ENCODE measurements at regions not wholly inside any gene's neighbourhood (a gene's known extent, or its start where the extent isn't known, plus 50 kb on each side); places are given as distances from the start of the nearest gene placed in this dataset.
"Not testable (repeated sequence)": the region's sequence is repeated elsewhere in the genome, so short reads cannot be mapped to it uniquely, and the experiment has no call there.

DNA sequence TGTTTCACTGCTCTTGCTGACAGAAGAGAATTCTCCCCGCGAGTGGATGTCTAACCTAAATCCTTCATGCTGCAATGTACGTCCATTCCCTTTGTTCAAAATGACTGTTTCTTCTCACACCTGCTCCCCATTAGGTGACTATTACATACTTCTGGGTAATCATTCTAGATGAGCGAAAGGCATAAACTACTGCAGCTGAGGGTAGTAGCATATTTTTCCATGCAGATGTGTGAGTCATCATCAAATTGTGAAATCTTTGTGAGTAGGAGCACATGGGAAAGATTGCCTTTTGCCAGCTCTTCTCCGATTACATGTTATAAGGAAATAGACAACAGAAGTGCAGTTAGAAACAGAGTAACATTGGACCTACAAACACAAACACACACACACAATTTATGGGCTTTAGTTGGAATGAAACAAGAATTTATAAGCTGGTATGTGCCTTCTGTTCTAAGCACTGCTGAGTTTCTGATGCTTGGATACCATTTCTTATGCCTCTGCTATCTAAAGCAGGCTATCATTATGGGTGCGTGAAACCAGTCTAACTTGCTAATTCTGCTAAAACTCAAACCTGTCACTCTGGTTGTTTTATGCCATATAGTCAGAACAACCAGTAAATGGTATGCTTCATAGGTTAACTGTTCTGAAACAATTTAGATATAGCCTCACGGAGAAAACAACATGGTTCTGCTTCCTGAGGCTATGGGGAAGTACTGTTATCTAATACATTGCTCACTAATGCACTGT is 346.9 kb upstream of the PSMD7 start:
- DNase-seq, result no peak

DNA sequence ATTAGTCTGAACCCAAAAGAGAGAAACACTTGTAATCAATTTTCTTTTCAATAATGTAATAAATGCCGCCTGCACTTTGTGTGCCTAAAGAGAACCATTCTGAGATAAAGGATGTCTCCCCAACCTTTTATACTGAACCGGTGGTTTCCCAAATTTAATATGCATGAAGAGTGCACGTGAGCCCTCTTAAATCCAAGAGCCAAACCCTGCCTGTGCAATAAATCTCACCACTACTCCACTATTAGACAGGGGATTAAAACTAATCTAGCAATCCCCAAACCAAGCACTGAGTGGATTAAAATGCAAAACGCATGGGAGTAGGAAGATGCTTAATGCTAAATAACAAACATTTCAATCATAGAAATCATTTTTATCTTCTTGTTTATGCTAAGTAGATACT is 351.0 kb upstream of the PSMD7 start:
- DNase-seq, result no peak

GRCh38 chr16:73943184-73943583 is 353.4 kb upstream of the PSMD7 start:
- not testable (repeated sequence) for DNase-seq

- DNase-seq, result not testable (repeated sequence)
Observed at GRCh38 chr16:73940786-73941185, 355.8 kb upstream of the PSMD7 start.

DNA sequence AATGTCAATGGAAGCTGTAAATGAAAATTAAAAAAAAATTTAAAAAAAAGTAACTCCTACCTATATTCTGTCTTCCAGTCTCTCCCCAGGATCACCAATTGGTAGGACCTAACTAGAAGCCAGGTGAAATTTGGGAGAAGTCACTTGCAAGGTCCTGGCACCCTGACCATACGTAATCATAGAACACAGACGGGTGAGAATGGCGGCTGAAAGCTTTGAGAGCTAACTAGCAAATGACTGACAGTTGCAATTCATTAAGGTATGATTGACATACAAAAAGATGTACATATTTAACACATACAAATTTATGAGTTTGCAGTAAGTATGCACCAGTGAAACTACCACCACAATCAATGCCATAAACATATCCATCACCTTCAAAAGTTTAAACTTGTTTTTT is 372.7 kb upstream of the PSMD7 start:
- no peak for DNase-seq

GRCh38 chr16:73921295-73921694 is 375.3 kb upstream of the PSMD7 start:
- no peak for DNase-seq

DNA sequence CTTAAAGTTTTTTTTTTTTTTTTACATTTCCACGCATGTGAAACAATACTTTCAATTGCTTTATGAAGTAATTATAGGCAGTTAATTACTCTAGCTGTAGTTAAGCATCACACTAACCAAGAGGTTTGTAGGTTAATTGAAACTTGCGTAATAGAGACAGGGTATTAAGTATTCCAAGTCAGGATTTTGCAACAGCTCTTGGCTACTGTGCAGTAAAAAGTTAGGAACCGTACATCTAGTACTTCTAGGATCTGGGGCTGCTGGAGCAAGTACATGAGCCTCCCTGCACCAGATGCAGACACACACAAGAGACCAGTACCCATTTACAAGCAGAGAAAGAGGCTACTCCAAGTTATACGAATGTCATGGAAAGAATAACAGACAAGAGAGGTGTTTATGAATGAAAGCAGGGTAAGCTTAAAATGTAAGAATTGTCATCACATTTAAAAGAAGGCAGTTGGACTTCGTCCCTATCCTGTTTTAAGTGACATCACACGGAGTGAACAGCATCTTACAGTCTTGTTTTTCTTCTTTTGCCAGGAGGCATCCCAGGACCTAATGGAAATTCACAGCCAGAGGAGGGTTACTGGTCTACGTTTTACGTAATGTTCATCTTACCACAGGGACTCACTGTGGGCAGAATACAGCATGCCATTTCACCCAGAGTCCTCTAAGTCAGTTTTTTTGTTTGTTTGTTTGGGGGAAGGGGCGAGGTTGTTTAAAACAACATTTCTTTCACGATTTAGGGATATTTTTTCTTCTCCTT is 379.6 kb upstream of the PSMD7 start:
- no peak for DNase-seq

DNA sequence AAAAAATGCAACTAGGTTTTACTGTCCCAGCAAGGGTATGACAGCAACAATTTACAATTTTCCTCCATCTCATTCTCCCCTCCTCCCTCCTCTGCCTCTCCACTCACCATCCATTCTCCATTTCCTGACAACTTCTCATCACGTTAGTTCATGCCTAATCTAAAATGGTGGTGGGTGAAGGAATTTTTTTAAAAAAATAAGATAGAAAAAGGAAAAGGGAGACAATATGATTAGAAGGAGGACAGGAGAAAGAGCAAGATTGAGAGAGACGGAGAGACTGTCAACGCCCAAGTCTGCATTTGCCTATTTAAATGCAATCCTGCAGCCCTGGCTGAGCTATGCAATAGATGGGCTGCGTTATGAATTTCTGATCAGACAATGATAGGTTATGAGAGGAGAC is 380.7 kb upstream of the PSMD7 start:
- DNase-seq, result no peak

DNA sequence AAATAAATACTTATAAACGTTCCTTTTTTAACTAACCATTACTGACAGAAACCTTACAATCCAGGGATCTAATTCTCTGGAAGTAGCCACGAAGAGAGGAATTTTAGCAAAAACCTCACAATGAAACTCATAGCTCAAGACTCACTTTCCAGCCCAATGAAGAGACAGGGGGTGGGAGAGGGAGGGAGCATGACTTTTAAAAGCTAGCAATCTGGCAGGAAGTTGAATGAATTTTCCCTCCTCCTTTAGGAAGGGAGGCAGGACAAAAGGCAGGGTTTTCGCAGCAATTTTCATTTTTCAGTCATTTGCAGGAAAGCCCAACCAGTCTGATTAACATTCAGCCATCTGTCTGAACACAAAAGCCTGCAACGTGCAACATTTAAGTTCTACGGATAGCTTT is 381.5 kb upstream of the PSMD7 start:
- DNase-seq, result no peak

GRCh38 chr16:73912850-73913249 is 383.8 kb upstream of the PSMD7 start:
- DNase-seq, result no peak

DNA sequence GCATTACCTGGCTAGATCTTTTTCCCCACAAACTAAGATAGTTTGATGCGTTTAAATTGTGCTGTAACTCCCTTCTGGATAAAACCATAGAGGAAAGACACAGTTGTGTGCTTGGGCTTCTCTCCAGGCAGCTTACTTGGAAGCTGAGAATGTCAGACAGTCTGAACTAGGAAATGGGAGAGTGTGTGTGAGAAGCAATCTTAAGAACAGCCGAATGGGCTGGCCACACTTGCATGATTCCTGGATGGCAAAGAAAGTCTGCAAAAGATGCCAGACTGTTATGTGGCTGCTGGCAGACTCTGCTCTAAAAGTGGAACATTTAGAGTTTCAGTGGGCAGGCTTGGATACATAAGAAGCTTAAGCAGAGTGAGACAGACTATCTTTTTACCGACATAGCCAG is 384.3 kb upstream of the PSMD7 start:
- no peak for DNase-seq

DNA sequence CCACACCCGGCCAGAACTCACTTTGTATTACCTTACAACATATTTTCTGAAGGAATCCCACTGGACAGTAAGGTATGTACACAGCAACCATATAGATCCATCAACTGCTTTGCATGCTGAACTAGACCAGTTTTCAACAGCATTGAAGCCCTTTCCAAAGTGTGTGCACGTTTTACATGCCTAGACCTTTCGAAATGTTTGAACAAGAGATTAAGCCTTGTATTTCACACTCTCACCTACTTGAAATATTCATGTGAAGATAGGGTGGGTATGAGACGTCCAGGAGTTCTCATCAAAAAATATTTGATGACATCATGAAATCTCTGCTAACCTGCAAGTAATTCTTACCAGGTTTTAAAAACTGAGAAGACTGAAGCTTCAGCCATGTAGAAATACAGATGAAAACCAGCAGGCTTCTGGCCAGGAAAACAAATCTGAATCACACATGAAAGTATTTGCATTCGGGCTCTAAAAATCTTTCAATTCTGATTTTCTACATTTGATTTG is 387.0 kb upstream of the PSMD7 start:
- no peak for DNase-seq

- DNase-seq, result no peak
Observed at GRCh38 chr16:73891129-73891542, 405.5 kb upstream of the PSMD7 start.

- DNase-seq, result no peak
Observed at GRCh38 chr16:73890186-73891128, 406.2 kb upstream of the PSMD7 start.

- no peak for DNase-seq
Observed at GRCh38 chr16:73888840-73889490, 407.6 kb upstream of the PSMD7 start.

GRCh38 chr16:73887911-73888310 is 408.7 kb upstream of the PSMD7 start:
- DNase-seq, result no peak

DNA sequence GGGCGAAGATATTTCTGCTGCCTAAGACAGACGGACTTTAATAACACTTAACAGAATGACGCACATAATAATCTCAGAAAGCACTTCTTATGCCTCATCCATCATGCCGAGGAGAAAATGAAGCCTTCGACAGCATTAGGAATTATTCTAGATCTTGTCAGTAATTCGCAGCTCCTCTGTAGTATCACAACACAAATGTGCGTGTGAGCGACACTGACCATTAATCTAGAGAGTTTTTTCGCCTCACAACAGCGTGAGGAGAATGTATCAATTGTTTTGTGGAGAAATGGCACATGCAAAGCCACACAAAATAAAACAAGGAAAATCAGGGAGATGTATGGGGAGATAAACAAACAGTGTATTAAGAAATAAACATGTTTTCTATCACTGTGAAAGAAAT is 410.2 kb upstream of the PSMD7 start:
- no peak for DNase-seq

- no peak for DNase-seq
Observed at GRCh38 chr16:73885319-73885718, 411.3 kb upstream of the PSMD7 start.

DNA sequence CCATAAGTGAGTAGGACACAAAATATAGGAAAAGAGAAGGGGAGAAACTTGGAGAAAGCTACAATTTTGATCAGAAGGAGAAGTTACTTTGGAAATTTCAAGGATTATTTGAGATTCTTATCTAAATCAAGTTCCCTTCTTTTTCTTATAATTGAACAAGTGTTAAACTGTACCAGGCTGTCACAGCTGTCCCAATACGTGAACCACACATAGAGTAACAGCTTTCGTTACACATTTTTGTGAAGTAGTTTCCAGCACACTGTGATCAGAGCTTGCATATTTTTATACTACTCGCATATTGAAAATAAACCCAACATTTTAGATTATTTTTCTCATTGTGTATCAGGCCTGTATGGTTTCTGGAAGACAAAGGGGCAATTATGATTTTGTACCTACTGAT is 412.8 kb upstream of the PSMD7 start:
- DNase-seq, result no peak

GRCh38 chr16:73883126-73883525 is 413.5 kb upstream of the PSMD7 start:
- no peak for DNase-seq

DNA sequence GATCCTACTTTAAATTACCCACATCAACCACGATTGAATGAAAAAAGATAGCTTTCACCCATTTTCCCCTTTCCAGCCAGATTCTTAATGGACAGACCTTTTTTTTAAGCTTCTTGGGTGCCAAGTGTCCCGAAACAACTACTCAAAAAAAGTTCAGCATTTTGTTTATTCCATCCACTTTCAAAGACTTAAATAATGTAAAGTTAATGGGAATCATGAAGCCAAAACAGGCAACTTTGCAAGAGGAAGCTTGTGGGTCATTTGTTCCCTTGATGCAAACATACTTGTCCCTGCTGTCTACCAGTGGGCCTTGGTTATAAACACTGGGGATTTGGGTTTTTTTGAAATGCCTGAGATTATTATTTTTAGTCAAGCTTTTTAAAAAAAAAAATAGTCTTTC is 414.0 kb upstream of the PSMD7 start:
- no peak for DNase-seq

GRCh38 chr16:73882033-73882432 is 414.6 kb upstream of the PSMD7 start:
- no peak for DNase-seq

- DNase-seq, result no peak
Observed at GRCh38 chr16:73879621-73880020, 417.0 kb upstream of the PSMD7 start.
